NOMO-1 (cell line): ENCODE measurements at regions not wholly inside any gene's neighbourhood (a gene's known extent, or its start where the extent isn't known, plus 50 kb on each side); places are given as distances from the start of the nearest gene placed in this dataset.
A peak's percentile ranks its signal among the peaks of the same experiment; 100 is the strongest.
"Not testable (repeated sequence)": the region's sequence is repeated elsewhere in the genome, so short reads cannot be mapped to it uniquely, and the experiment has no call there.

Experiments used
- DNase-seq, 2 experiments: peaks; one replicate each; lab custom pipeline; 2025; ENCODE audit not compliant: unreplicated experiment in 2 of 2; lab: John Stamatoyannopoulos, UW

GRCh38 chr18:22726469-22726868, 206.7 kb upstream of the RBBP8 start:
- DNase-seq = no peak

DNA sequence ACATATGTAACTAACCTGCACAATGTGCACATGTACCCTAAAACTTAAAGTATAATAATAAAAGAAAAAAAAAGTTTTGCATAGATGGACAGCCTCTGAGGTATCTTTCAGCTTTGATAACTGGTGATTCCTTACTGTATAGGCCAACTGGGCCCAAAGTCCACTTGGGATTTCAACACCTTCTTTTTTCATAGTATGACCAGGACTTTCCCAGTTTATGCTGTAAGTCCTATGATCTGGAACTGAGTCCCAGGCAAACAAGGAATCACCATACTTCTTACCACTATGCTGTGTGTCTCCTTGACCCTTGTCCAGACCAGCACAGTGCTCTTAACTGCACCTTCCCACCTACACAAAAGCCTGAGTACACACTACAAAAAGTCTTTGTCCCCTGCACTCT, 205.1 kb upstream of the RBBP8 start:
- no peak for DNase-seq

- DNase-seq = no peak
Observed at GRCh38 chr18:22728481-22729105, 204.5 kb upstream of the RBBP8 start.

DNA sequence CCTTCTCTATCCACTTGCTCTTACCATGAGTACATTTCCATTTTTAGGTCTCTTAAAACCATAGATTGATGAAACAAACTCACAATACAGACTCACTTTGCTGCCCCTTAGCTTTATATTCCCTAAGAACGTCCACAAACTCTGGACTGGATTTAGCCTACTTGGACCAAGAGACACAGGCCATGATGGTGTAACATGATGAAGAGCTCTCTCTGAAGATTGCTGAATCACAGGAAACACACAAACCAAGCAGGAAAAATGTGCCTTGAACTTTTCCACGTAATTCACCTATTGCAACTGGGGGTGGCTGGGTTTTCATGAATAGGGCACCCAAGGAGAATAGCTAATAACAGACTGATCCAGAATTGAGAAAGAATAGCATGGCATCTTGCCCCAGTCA, 201.7 kb upstream of the RBBP8 start:
- no peak for DNase-seq

GRCh38 chr18:22734105-22734661, 198.9 kb upstream of the RBBP8 start:
- DNase-seq = no peak

GRCh38 chr18:22734791-22735627, 198.1 kb upstream of the RBBP8 start:
- DNase-seq = no peak

- DNase-seq = no peak
Observed at GRCh38 chr18:22737054-22737453, 196.1 kb upstream of the RBBP8 start.

GRCh38 chr18:22739061-22739642, 194.0 kb upstream of the RBBP8 start:
- DNase-seq = no peak

- peak in 1 of 2 experiments; percentile 2 for DNase-seq
Observed at GRCh38 chr18:22739789-22740188, 193.3 kb upstream of the RBBP8 start.

DNA sequence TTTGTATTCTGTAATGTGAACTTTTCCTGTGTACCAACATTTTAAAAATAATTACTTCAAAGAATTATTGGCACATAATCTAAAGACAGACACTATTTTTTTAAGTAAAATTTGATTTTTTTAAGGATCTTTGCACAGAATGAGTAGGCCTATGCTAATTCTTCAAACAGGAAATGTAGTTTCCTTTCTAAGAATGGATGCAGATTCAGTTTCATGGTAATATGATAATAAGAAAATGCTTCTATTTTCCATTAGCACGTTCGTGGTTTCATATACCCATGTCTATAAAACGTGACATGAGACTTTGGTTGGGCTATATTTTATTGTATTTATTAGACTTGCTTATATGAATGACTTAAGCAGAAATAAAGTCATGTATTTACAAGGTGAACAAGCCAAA, 191.8 kb upstream of the RBBP8 start:
- no peak for DNase-seq

DNA sequence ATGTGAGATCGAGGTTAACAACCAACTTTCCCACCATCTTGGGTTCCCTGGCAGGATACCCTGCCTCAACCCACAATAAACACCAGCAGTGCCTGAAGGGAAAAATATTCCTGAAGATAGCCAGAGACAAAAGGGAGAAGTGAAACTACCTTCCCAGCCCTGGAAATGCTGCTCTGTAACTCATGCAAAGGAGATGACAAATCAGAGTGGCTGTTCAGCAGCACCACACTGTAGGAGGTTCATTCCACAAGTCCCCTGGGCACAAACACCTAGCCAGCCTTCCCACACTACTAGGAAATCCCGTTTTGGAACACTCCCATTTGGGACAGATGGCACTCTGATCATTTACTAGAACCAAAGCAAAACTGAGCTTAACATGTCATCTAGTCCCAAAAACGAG, 190.7 kb upstream of the RBBP8 start:
- DNase-seq = no peak

DNA sequence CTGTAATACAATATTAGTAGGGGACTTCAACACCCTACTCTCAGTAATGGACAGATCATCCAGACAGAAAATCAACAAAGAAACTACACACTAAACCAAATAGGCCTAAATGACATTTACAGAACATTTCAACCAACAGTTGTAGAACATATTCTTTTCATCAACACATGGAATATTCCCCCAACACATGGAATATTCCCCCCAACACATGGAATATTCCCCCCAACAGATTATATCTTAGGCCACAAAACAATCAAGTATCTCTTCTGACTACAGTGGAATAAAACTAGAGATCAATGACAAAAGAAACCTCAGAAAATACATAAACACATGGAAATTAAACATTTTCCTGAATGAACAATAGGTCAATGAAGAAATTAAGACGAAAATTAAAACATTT, 187.2 kb upstream of the RBBP8 start:
- DNase-seq = no peak

DNA sequence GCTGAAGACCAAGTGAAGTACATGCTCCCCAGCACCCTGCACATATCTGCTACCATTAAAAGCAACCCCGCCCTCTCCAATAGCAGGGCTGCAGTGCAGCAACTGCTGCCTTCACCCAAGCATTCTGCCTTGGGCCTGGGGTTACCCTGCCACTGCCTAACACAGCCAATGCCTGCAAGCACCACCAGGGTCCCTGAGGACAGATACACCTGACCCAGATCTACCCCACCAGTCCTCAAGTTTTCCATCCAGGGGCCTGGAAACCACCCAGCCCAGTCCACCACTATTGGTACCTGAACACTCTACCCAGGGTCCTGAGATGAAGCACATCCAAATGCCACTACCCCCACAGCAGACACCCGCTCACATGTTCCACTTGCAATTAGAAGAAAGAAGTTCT, 181.1 kb upstream of the RBBP8 start:
- DNase-seq = no peak

- no peak for DNase-seq
Observed at GRCh38 chr18:22753130-22753831, 179.8 kb upstream of the RBBP8 start.

GRCh38 chr18:22764005-22764404, 169.1 kb upstream of the RBBP8 start:
- DNase-seq = not testable (repeated sequence)

GRCh38 chr18:22765896-22766295, 167.2 kb upstream of the RBBP8 start:
- DNase-seq = no peak

- DNase-seq = no peak
Observed at GRCh38 chr18:22767653-22768052, 165.5 kb upstream of the RBBP8 start.

GRCh38 chr18:22773944-22774343, 159.2 kb upstream of the RBBP8 start:
- DNase-seq = no peak

DNA sequence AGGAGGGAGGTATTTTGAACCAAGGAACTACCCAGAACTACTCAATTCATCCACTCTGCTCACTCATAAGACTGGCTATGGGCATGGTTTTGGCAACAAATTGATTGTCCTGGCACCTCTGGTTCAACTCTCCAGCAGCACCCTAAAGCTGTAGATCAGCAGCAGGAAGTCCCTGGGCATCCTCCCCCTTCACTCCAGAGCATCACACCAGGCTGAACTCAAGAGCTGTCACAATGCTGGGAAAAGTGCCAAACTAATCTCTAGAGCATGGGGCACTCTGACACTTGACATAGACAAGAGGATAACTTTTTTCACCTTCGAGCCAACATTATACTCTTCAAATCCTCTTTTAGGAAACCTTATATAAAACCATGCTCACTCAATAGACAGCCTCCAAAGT, 154.1 kb upstream of the RBBP8 start:
- no peak for DNase-seq

DNA sequence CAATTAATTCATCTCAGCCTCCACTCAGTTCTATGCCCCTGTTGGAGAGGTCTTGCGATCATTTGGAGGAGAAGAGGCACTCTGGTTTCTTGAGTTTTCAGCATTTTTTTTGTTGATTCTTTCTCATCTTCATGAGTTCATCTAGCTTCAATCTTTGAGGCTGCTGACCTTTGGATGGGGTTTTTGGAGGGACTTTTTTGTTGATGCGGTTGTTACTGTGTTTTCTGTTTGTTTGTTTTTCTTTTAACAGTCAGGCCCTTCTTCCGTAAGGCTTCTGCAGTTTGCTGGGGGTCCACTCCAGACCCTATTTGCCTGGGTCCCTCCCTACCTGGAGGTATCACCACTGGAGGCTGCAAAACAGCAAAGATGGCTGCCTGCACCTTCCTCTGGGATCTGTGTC, 149.9 kb upstream of the RBBP8 start:
- no peak for DNase-seq

DNA sequence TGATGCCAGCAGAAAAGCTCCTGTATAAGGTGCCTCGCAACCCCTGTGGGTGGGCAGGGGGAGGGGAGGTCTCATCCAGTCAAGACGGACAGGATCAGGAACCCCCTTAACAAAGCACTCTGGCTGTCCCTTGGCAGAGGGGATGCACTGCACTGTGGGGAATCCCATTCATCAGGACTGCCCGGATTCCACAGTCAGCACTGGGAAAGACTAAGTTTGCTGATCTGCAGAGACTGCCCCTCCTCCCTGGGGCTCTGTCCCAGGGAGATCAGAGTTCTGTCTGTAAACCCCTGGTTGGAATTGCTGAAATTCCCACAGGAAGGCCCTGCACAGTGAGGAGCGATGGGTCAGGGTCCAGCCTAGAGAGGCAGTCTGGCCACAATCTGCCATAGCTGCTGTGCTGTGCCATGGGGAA, 149.5 kb upstream of the RBBP8 start:
- DNase-seq = no peak
